GM12865 (cell line): ENCODE measurements at regions not wholly inside any gene's neighbourhood (a gene's known extent, or its start where the extent isn't known, plus 50 kb on each side); places are given as distances from the start of the nearest gene placed in this dataset.
"Not testable (repeated sequence)": the region's sequence is repeated elsewhere in the genome, so short reads cannot be mapped to it uniquely, and the experiment has no call there.

Source experiments
- DNase-seq: peaks from one replicate; pipeline ENCODE4 v3.0.0; 2010; ENCODE audit warnings: low read depth
- H3K4me3 ChIP-seq: 2 replicates; pipeline ENCODE4 v1.5.1; 2011; ENCODE audit warnings: mild to moderate bottlenecking, low read depth, low read length, control low read depth
- TF ChIP-seq, protein P1 (sequence below): IDR thresholded peaks from 2 replicates; pipeline ENCODE4 v1.5.1; 2011; ENCODE audit warnings: low read length, control low read depth, low read depth, inconsistent platforms; ENCODE audit not compliant: insufficient read depth; ENCODE audit errors: missing control alignments

GRCh38 chr21:5117666-5118295 lies 5403.6 kb upstream of the TPTE start:
- peak overlapping the region; percentile 41 for H3K4me3 ChIP-seq
- peak; percentile 28 for DNase-seq

- DNase-seq, H3K4me3 ChIP-seq: not testable (repeated sequence)
Observed at GRCh38 chr21:5118296-5118679, 5403.1 kb upstream of the TPTE start.

- H3K4me3 ChIP-seq, DNase-seq: not testable (repeated sequence)
Observed at GRCh38 chr21:5119179-5119578, 5402.2 kb upstream of the TPTE start.

GRCh38 chr21:5121399-5121798 lies 5400.0 kb upstream of the TPTE start:
- not testable (repeated sequence) for H3K4me3 ChIP-seq, DNase-seq

- H3K4me3 ChIP-seq, DNase-seq: not testable (repeated sequence)
Observed at GRCh38 chr21:5121849-5122248, 5399.5 kb upstream of the TPTE start.

DNA sequence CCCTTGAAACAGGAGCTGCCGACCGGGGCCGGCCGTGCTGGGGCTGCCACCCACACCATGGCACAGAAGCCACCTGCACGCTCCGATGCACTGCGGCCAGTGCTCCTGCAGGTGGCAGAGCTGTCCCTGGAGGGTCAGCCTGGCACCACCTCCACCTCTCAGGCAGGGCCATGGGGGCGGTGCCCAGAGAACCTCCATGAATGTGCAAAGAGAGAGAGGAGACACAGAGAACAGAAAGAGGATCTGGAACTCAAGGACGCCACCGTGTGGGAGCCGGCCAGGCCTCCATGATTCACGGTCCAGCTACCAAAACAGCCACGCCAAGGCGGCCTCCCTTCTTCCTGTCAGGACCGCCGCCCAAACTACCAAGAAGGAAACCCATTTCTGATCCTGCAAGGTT lies 5397.7 kb upstream of the TPTE start:
- TF ChIP-seq, protein P1, sequence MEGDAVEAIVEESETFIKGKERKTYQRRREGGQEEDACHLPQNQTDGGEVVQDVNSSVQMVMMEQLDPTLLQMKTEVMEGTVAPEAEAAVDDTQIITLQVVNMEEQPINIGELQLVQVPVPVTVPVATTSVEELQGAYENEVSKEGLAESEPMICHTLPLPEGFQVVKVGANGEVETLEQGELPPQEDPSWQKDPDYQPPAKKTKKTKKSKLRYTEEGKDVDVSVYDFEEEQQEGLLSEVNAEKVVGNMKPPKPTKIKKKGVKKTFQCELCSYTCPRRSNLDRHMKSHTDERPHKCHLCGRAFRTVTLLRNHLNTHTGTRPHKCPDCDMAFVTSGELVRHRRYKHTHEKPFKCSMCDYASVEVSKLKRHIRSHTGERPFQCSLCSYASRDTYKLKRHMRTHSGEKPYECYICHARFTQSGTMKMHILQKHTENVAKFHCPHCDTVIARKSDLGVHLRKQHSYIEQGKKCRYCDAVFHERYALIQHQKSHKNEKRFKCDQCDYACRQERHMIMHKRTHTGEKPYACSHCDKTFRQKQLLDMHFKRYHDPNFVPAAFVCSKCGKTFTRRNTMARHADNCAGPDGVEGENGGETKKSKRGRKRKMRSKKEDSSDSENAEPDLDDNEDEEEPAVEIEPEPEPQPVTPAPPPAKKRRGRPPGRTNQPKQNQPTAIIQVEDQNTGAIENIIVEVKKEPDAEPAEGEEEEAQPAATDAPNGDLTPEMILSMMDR = peak; percentile 31
- DNase-seq = not testable (repeated sequence)

GRCh38 chr21:5128261-5128660 lies 5393.1 kb upstream of the TPTE start:
- H3K4me3 ChIP-seq = peak overlapping the region; percentile 28; the same call in 1 of the 2 replicates
- peak; percentile 92 for DNase-seq

More for the DNA sequence above, 5397.7 kb upstream of the TPTE start:
- H3K4me3 ChIP-seq = not testable (repeated sequence)

DNA sequence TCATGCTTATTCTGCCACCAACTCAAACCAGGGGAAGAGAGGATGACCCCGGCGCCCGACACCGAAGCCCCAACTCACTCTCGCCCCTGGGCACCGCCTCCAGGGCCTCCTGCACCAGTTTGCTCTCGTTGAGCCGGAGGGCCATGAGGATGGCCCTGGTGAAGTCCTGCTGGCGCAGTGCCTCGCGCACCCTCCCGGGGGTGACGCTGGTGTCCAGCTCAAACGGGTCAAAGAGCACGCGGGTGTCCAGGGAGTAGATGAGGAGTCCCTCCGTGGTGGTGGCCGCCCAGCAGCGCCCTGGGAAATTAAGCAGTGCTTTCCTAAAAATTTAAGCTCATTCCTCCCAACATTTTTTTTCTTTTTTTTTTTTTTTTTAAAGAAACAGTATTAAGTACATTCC lies 5387.6 kb upstream of the TPTE start:
- DNase-seq, H3K4me3 ChIP-seq: not testable (repeated sequence)

DNA sequence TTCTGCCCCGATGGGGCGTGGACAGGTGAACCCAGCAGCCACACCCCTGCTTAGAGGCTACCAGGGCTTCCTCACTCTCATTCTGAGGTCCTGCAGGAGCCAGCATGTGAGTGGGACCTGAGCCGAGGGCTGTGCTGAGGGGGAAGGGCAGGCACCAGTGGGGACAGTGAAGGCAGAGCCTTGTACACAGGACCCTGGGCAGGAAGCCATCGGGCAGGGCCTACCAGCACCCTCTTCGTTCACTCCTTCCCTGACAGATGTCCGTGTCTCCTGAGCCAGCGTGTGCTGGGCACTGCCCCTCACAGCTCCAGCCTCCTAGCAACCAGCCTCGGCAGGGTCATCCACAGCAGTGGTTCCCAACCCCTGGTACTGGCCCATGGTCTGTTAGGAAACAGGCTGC lies 5385.0 kb upstream of the TPTE start:
- DNase-seq, H3K4me3 ChIP-seq: not testable (repeated sequence)

DNA sequence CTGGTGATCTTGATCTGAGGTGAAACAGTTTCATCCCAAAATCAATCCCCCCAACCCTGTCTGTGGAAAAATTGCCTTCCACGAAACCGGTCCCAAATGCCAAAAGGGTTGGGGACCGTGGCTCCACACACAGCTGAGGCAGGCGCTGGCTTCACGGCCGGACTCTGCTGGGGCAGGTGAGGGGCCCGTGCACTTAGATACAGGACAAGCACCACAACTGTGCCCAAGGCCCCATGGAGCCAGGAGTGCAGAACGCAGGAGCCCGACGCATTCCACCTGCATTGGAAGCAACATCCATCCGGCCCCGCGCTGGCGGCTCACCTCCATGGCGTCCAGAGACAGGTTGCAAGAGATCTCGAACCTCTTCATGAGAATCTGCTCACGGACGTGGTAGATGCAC lies 5384.4 kb upstream of the TPTE start:
- not testable (repeated sequence) for DNase-seq, H3K4me3 ChIP-seq

DNA sequence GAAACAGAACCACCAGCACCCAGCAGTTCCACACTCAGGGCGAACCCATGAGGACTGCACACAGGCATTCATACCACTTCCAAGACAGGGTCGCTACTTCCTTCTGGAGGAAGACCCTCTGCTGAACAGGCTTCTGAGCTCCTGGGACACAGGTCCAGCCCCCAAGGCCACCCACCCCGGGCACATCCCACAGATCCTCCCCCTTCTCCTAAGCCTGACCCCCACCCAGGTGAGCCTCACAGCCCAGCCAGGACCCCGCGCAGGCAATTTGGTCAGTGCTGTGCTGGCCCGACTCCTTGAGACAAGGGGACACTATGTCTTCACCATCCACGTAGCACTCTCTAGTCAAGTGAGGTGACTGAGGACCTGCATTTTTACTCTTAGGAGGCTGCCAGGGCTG lies 5382.7 kb upstream of the TPTE start:
- H3K4me3 ChIP-seq, DNase-seq: not testable (repeated sequence)

GRCh38 chr21:5139528-5139927 lies 5381.9 kb upstream of the TPTE start:
- not testable (repeated sequence) for H3K4me3 ChIP-seq, DNase-seq

DNA sequence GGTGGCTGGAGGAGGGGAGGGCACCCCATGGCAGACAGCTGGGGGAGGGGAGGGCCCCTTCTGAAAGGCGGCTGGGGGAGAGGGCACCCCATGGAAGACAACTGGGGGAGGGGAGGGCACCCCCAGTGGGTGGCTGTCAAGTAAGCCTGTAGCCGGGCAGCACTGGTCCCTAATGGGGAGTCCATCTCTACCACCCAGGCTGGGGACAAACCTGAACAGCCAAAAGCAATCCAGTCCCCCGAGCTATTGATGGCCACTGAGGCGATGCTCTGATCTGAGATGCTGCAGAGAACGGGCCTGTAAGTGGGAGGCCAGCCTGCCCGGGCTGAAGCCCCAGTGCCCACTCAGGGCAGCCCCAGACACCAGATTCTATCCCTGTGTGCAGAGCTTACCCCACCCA lies 5378.4 kb upstream of the TPTE start:
- DNase-seq, H3K4me3 ChIP-seq: not testable (repeated sequence)

DNA sequence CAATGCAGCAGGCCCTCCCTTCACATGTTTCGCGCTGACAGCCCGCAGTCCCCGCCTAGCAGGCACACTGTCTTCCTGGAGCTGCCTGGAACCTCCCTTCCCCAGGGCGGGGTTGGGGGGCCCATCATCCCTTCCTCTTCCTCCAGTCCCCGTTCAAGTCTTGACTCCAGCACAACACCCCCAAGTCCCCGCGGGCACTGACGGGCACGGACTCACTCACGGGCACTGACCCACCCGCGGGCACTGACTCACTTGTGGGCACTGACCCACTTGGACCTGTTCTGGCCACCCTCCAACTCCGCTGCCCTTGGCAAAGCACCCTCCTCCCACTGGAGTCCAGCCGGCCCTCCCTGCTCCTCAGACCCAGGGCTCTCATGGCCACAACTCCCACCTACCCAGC lies 5376.7 kb upstream of the TPTE start:
- not testable (repeated sequence) for DNase-seq, H3K4me3 ChIP-seq

GRCh38 chr21:5147685-5148084 lies 5373.7 kb upstream of the TPTE start:
- H3K4me3 ChIP-seq, DNase-seq: not testable (repeated sequence)

GRCh38 chr21:5149222-5149621 lies 5372.2 kb upstream of the TPTE start:
- DNase-seq, H3K4me3 ChIP-seq: not testable (repeated sequence)

DNA sequence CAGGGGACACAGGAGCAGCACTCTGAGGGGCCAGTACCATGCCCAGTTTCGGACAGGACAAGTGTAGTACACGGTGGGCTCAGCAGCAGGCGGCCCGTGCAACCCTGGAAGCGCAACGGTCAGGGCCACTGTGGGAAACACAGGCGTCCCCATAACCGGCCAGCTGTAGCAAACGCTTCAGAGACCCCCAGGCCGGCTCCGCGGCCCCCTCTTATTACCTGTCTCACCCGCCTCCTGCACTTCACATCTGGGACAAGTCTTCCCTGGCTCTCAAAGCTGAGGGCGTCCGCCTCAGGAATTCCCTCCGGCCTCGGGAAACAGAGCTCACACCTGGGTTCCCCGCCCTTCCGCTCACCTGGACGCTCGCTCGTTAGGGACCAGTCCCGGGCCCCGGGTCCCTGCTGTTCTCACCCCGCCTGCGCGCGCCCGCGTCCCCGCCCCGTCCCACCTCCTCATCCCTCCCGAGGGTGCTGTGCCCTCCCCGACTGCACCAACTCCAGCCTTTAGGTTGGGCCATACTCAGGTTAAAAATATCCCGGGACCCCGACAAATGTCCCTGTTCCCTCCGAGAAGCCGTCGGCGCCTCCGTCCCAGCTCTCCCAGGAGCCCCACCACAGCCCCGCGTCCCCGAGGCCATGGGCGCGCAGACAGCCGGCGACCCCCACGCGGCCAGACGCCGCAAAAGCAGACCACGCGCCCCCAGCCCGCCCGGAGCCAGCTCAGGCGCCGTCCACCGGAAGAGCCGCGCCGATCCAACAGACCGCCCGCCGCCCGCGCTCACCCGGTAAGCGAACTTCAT lies 5367.3 kb upstream of the TPTE start:
- not testable (repeated sequence) for H3K4me3 ChIP-seq, DNase-seq

DNA sequence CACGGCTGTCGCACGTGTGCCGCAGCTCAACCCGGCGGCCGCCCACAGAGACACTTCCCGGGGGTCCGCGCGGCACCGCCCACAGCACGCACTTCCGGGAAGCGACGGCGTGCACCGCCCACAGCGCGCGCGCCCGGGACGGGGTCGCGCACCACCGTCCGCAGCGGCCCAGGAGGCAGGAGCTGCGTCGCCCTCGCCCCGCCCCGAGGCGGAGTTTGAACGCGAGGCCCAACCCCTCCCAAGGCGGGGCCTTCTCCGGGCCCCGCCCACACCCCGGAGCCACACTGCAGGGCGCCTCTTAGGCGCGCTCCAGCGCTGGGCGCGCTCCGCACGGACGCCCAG lies 5366.8 kb upstream of the TPTE start:
- peak; percentile 87 for DNase-seq
- not testable (repeated sequence) for H3K4me3 ChIP-seq
